ENCODE measurements at regions not wholly inside any gene's neighbourhood (a gene's known extent, or its start where the extent isn't known, plus 50 kb on each side); places are given as distances from the start of the nearest gene placed in this dataset.

GRCh38 chr11:119490253-119491006, 67.5 kb upstream of the THY1 start:
- ATAC-seq, result no peak

DNA sequence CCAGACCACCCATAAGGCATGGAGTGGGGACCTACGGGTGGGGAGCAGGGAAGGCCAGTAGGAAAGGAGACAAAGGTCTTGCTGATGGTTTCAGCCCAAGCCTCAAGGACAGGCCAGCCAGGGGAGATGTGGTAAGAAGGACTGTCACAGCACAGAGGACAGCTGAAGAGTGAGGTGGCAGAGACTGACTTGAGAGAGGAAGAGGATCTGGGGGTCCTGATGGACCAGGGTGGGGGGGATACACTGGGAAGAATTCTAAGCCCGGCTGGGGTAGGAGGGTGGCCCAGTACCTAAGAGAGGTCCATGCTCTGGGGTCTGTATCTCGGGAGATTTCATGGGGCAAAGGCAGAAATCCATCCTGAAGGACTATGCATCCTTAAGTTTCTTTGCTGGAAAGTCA, 66.1 kb upstream of the THY1 start:
- no peak for ATAC-seq

- no peak for ATAC-seq
These were observed 65.5 kb upstream of the THY1 start for GRCh38 chr11:119488256-119488995.

- no peak for ATAC-seq
These were observed 63.8 kb upstream of the THY1 start for GRCh38 chr11:119486691-119487259.

- no peak for ATAC-seq
These were observed 63.0 kb upstream of the THY1 start for GRCh38 chr11:119486016-119486415.

DNA sequence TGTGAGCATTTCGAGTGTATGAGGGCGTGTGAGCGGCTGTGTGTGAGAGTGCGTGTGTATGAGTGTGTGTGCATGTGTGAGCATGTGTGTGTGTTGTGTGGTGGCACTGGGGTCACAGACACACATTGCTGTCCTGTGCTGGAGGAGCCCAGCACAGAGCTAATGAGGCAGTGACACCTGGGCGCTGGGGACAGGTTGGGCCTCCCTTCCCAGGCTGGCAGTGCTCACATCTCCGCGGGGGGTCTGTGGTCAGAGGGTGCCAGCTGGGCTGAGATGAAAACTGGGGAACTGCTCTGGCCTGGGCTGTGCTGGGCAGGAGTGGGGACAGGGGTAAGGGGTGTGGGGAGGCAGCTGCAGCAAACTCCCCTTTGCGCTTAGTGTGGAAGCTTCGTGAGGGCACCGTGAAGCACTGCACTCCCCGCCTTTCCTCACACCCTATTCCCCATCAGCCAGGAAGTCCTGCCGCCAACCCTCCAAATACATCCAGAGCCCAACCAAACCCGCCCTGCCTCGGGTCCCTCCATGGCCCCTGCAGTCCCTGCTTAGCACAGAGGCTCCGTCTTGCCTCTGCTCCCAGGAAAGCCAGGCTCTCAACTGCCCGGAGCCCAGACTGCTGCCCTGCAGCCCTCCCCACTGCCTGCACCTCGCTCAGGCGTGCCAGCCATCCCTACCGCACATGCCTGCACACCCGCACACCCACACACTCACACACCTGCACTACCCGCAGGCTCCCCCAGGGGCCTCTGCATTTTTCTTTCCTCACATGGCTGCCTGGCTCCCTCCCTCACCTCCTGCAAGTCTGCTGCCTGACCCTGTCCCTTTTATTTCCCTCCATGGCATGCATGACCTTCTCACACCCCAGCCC, 62.0 kb upstream of the THY1 start:
- peak; percentile 45 for ATAC-seq

DNA sequence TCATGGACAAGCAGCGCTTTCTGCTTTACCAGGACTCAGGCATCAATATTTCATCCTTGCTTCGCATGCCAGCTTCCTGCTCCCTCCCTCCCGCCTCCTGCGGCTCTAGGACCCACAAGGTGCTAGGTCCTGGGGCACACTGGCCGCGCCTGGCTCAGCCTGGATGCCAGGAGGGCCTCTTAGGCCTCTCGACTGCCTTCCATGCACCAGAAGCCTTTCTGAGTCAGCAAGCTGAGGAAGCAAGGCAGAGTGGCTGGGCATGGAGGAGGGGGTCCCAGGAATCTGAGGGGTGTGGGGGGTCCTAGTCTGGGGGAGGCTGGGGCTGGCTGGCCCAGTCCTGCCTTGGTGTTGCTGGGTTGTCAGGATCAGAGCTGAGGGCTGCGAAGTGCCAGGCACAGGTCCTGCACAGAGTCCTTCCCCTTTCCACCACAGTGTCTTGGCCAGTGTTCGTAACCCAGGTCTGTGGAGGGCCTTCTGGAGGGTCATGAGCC, 61.0 kb upstream of the THY1 start:
- no peak for ATAC-seq

- no peak for ATAC-seq
These were observed 60.4 kb upstream of the THY1 start for GRCh38 chr11:119483341-119483880.

- no peak for ATAC-seq
These were observed 59.6 kb upstream of the THY1 start for GRCh38 chr11:119482521-119483011.

DNA sequence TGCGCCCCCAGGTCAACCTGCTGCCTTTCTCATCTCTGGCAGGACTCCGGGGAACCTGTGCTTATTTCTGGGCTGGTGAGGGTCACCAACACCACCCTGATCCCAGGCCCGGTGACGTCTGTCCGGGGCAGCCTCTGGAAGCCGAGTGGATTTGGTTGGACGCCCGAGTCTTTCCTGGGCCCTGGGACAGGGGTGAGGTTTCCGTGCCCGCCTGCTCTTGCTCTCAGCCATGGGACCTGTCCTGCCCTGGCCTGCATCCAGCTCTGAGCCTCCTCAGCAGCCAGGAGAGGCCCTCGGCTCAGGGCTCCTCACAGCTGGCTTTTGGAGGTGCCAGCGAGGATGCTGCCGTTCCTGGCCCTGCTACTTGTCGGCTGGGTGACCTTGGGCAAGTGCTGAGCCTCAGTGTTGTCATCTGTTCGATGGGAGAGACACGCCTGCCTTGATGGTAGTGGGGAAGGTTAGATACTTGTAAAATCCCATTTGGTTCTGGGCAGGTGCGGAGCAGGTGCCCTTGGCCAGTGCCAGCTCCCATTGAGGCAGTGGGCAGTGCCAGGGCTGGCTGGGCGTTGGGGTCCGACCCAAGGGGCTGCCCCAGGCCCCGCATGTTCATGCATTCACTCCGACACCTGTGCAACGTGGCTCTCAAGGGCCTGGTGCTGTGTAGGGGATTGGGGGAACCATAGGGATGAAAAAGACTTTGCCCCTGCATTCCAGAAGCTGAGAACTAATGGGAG, 58.9 kb upstream of the THY1 start:
- peak; percentile 3 for ATAC-seq

- peak; percentile 81 for ATAC-seq
These were observed 58.2 kb upstream of the THY1 start for GRCh38 chr11:119481021-119481666.

DNA sequence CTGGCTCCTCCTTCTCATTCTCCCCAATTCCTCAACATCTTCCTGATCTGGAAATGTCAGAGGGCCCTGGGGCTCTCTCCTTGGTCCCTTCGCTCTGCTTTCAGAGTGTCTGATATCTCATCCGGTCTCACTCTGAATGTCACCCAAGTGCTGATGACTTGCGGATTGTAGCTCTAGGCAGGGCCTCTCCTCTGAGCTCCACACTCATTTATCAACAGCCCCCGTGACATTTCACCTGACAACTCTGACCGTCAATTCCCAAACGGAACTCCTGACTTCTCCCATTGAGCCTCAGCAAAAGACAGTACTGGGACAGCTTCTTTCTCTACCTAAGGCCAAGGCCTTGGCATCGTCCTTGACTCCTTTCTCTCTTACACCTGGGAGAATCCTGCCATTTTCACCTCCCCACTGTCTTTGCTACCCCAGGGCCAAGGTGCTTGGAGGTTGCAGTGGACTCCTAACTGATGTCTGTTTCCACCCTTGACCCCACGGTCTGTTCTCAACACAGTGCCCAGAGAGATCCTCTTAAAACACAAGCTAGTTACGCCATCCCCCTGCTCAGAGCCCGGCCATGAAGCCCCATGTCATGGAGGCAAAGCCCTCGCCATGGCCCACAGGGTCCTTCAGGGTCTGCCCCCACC, 57.5 kb upstream of the THY1 start:
- no peak for ATAC-seq

DNA sequence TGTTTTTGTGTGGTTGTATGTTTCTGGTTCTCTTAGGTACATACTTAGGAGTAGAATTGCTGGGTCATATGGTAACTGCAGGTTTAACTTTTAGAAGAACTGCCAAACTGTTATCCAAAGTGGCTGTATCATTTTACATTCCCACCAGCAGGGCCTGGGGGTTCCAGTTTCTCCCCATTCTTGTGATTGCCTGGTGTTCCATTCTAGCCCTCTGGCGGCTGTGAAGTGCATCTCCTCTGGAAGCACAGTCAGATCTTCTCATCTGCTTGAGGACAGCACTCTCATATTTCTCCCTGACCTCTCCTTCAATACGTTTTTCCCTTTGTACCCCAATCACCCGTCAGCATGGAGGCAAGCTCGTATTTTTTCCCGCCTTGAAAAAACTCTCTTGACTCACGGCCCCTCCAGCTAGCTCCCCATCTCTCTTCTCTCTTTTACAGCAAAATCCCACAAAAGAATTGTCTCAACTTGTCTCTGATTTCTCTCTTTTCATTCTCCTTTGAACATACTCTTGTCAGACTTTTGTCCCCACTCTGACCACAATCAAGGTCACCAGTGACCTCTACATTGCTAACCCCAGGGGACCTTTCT, 56.8 kb upstream of the THY1 start:
- ATAC-seq, result no peak

DNA sequence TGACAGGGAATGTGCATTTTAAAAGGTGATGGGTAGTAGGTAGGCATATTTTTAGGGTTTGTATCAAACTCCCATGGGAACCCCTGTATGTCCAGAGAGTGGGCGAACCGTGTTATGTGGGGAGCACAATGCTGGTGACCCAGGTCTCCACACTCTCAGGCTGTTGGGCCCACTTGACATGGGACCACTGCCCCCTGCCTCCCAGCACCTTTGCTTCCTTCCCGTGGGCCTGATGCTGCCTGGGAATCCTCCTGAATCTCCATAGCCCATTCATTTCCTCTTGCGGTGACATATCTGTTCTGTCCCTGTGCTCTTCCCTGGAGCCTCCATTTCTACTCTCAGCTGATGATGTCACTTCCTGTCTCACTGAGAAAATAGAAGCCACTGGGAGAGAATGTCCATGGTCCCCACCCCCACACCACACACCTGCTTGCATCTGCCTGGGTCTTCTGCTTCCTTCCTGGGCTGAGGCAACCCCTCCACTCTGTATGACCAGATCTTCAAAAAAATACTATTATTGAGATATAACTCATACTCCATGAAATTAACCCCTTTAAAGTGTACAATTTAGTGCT, 55.8 kb upstream of the THY1 start:
- ATAC-seq, result no peak

DNA sequence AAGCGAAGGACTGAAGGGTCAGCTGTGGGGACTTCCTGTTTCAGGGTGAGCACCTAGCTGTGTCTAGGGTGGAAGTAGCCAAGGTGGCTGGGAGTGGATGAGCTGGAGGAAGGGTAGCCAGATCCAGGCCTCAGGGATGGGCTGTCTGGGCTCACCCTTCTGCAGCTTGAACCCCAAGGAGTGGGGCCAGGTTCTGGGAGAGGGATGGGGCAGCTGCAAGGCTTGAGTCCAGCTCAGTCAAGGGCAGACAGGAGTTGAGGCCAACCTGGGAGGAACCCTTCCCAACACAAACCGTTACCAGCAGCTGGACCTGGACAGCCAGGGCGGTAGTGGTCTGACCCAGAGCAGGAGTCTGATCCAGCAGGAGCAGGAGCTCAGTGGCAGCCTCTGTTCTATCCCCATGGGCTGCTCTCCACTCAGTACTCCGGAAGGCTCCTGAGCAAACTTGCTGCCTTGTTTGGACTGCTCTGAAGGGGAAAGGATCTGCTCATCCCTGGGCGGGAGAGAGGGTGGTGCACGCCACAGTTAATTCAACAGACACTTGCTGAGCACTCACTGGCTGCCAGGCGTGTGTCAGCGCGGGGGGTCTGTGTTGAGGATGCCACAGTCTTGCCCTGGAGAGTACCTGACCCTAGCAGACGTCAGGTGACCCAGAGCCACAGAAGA, 53.8 kb upstream of the THY1 start:
- ATAC-seq, result no peak

- ATAC-seq, result no peak
These were observed 53.1 kb upstream of the THY1 start for GRCh38 chr11:119476038-119476437.

DNA sequence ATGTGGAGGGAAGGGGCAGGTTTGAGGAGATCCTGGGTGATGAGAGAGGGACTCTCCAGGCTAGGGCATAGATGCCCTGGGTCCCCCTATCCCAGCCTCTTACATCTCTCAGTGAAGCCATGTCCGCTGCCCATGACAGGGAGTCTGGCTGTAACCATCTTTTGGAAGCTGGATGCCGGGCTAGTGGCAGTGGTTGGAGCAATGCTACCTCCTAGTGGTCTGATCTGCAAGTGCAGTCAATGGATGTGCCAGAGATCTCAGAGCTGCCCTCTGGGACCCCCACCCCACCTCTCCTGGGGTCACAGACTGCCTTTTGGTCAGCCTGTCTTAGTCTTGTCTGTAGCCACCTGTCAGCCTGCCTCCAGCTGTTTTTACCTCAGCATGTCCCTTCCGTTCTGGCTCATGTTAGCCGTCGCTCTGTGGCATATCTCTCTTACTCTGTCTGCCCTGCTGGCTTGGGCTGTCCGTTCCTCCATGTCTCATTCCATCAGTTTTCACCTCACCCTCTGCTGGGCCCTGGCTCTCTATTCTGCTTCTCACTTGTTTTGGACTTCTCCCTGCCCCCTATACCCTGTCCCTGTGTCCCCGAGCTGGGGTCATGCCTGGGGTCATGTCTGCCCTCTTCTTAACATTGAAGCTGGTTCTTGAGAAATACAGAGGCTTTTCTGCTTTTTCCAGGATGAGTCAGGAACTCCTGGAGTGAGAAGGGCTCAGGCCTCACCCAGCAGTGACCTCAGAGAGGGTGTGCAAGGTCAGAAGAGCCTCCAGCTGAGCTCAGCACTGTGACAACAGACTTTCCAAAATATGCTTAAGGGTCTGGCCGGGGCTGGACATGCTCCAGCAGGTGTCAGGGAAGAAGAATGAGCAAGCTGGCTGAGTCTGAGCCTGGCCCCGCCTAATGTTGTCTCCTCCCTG, 52.0 kb upstream of the THY1 start:
- ATAC-seq, result peak; percentile 87

Measured in esophagus mucosa (tissue), 1 donor.